ENCODE measurements at regions not wholly inside any gene's neighbourhood (a gene's known extent, or its start where the extent isn't known, plus 50 kb on each side); places are given as distances from the start of the nearest gene placed in this dataset.

DNA sequence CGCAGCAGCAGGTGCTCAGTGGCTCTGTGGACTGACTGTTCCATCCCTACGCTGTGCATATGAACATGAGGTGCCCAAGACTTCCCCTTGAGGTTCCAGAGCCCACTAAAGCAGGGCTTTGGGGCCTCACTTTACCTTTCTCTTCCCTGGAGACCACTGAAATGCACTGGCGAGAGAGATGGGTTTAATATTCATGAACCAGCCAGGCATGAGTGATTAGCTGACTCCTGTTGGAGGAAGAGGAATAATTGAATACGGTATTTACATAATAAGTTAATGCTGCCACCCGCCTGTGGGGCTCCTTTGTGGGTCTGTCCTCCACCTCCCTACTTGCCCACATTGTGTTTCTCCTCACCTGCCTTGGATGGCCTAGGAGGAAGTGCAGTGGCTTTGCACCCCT, 263.4 kb downstream of the TLE3 start:
- no peak for TF ChIP-seq EZH2 (IDR thresholded peaks at IDR 0.05; ENCODE audit: low read depth)
- TF ChIP-seq, protein P1, sequence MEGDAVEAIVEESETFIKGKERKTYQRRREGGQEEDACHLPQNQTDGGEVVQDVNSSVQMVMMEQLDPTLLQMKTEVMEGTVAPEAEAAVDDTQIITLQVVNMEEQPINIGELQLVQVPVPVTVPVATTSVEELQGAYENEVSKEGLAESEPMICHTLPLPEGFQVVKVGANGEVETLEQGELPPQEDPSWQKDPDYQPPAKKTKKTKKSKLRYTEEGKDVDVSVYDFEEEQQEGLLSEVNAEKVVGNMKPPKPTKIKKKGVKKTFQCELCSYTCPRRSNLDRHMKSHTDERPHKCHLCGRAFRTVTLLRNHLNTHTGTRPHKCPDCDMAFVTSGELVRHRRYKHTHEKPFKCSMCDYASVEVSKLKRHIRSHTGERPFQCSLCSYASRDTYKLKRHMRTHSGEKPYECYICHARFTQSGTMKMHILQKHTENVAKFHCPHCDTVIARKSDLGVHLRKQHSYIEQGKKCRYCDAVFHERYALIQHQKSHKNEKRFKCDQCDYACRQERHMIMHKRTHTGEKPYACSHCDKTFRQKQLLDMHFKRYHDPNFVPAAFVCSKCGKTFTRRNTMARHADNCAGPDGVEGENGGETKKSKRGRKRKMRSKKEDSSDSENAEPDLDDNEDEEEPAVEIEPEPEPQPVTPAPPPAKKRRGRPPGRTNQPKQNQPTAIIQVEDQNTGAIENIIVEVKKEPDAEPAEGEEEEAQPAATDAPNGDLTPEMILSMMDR (conservative IDR thresholded peaks at IDR 0.05), result no peak

Measured in PC-9 (cell line).